SK-N-SH (cell line): ENCODE measurements at regions not wholly inside any gene's neighbourhood (a gene's known extent, or its start where the extent isn't known, plus 50 kb on each side); places are given as distances from the start of the nearest gene placed in this dataset.

Experiments
- CTCF ChIA-PET: fragments of 300-600, 350-600 bp; formaldehyde crosslinking; extraction: SDS; loops from one replicate; lab custom pipeline; 2021; lab: Yijun Ruan, JAX
- POLR2A ChIA-PET: fragments of 350-600 bp; sonication (Branson Sonifier 250); formaldehyde crosslinking; extraction: SDS; loops from one replicate; lab custom pipeline; 2020; ENCODE audit warnings: antibody characterized with exemption, inconsistent platforms; lab: Yijun Ruan, JAX
- DNase-seq: peaks from one replicate; pipeline ENCODE4 v3.0.0; 2012
- H2AFZ ChIP-seq: fragments of 200-600 bp; sonication (generic); 2 replicates; pipeline ENCODE4 v1.8.1; 2016; ENCODE audit warnings: antibody characterized with exemption, mild to moderate bottlenecking, low read depth
- H3F3A ChIP-seq: fragments of 200-600 bp; sonication (generic); replicated peaks from 2 replicates; pipeline ENCODE3; 2016; ENCODE audit warnings: antibody characterized with exemption, mild to moderate bottlenecking; ENCODE audit not compliant: insufficient read depth
- H3K27ac ChIP-seq, 2 experiments: fragments of 200-500 bp in 1 of 2; fragments of 200-600 bp in 1 of 2; sonication (Bioruptor generic) in 1 of 2; sonication (generic), shearing (Covaris generic) in 1 of 2; 2 replicates each; pipeline versions ENCODE4 v1.5.1 to v1.6.1; 2014 to 2016; ENCODE audit warnings: low read depth in 2 of 2, inconsistent platforms in 1 of 2, low read length in 1 of 2, mild to moderate bottlenecking in 1 of 2, mixed read lengths in 1 of 2
- H3K27me3 ChIP-seq: fragments of 200-600 bp; sonication (generic), shearing (Covaris generic); 2 replicates; pipeline ENCODE4 v1.6.1; 2016; ENCODE audit warnings: mixed run types; ENCODE audit not compliant: insufficient read depth
- H3K36me3 ChIP-seq, 2 experiments: fragments of 200-500 bp in 1 of 2; fragments of 200-600 bp in 1 of 2; sonication (Bioruptor generic) in 1 of 2; sonication (generic) in 1 of 2; replicated peaks in 1 of 2; 2 replicates each; pipeline versions ENCODE3 to v1.5.1; 2014 to 2016; ENCODE audit warnings: low read length in 1 of 2, mild to moderate bottlenecking in 1 of 2; ENCODE audit not compliant: insufficient read depth in 2 of 2, control insufficient read depth in 1 of 2
- H3K4me1 ChIP-seq, 2 experiments: fragments of 200-500 bp in 1 of 2; fragments of 200-600 bp in 1 of 2; sonication (Bioruptor generic) in 1 of 2; sonication (generic), shearing (Covaris generic) in 1 of 2; 2 replicates each; pipeline versions ENCODE4 v1.5.1 to v1.6.1; 2014 to 2016; ENCODE audit warnings: low read depth in 1 of 2, low read length in 1 of 2, mixed run types in 1 of 2; ENCODE audit not compliant: insufficient read depth in 2 of 2, control insufficient read depth in 1 of 2
- H3K4me2 ChIP-seq: fragments of 200-600 bp; sonication (generic), shearing (Covaris generic); 2 replicates; pipeline ENCODE4 v1.6.1; 2017; ENCODE audit warnings: mixed run types
- H3K4me3 ChIP-seq, 2 experiments: fragments of 200-500 bp in 1 of 2; fragments of 200-600 bp in 1 of 2; sonication (Bioruptor generic) in 1 of 2; sonication (generic), shearing (Covaris generic) in 1 of 2; 2 replicates each; pipeline versions ENCODE4 v1.5.1 to v1.8.1; 2014 to 2016; ENCODE audit warnings: low read depth in 2 of 2, inconsistent platforms in 1 of 2, low read length in 1 of 2, mild to moderate bottlenecking in 1 of 2, mixed read lengths in 1 of 2, moderate library complexity in 1 of 2
- H3K79me2 ChIP-seq: fragments of 200-600 bp; sonication (generic); 2 replicates; pipeline ENCODE4 v1.8.1; 2017; ENCODE audit warnings: mild to moderate bottlenecking; ENCODE audit not compliant: insufficient read depth
- H3K9ac ChIP-seq: fragments of 200-600 bp; sonication (generic); 2 replicates; pipeline ENCODE4 v1.6.1; 2017; ENCODE audit warnings: mixed run types
- H3K9me2 ChIP-seq: fragments of 200-600 bp; sonication (generic); 2 replicates; pipeline ENCODE4 v1.6.1; 2017; ENCODE audit warnings: mixed run types
- H3K9me3 ChIP-seq: fragments of 200-600 bp; sonication (generic); 2 replicates; pipeline ENCODE4 v1.6.1; 2017; ENCODE audit warnings: mixed run types, mild to moderate bottlenecking, moderate library complexity
- H4K20me1 ChIP-seq: fragments of 200-600 bp; sonication (generic); 2 replicates; pipeline ENCODE4 v1.6.1; 2017; ENCODE audit warnings: mild to moderate bottlenecking, mixed run types; ENCODE audit not compliant: insufficient read depth
- EP300 ChIP-seq, 2 experiments: IDR thresholded peaks; 2 replicates each; pipeline versions ENCODE4 v1.4.0 to v1.6.1; 2012; ENCODE audit warnings: borderline replicate concordance in 1 of 2, low read depth in 1 of 2, low read length in 1 of 2
- EZH2phosphoT487 ChIP-seq: fragments of 200-600 bp; sonication (generic); IDR thresholded peaks from 2 replicates; pipeline ENCODE4 v1.6.1; 2017; ENCODE audit warnings: low read depth, mixed run types, mild to moderate bottlenecking, antibody characterized with exemption, moderate library complexity, borderline replicate concordance
- JUND ChIP-seq: IDR thresholded peaks from 2 replicates; pipeline ENCODE4 v1.4.0; 2012
- NRF1 ChIP-seq: IDR thresholded peaks from 2 replicates; pipeline ENCODE4 v1.6.1; 2012; ENCODE audit warnings: low read depth, mild to moderate bottlenecking, low read length
- PBX3 ChIP-seq: IDR thresholded peaks from 2 replicates; pipeline ENCODE4; 2012
- RCOR1 ChIP-seq: fragments of 150-350 bp; IDR thresholded peaks from 2 replicates; pipeline ENCODE4 v1.6.1; 2017; ENCODE audit warnings: antibody characterized with exemption, low read length
- RFX5 ChIP-seq: IDR thresholded peaks from 2 replicates; pipeline ENCODE4 v1.6.1; 2012; ENCODE audit warnings: mild to moderate bottlenecking, improper control_type of control experiment, low read length
- RXRA ChIP-seq: IDR thresholded peaks from 2 replicates; pipeline ENCODE4 v1.4.0; 2012; ENCODE audit warnings: low read depth, mild to moderate bottlenecking, borderline replicate concordance
- TAF1 ChIP-seq: IDR thresholded peaks from 2 replicates; pipeline ENCODE4 v1.6.1; 2012; ENCODE audit warnings: low read depth, mild to moderate bottlenecking, low read length, moderate library complexity, borderline replicate concordance
- TCF12 ChIP-seq: IDR thresholded peaks from 2 replicates; pipeline ENCODE4 v1.4.0; 2012
- USF1 ChIP-seq: IDR thresholded peaks from 2 replicates; pipeline ENCODE4 v1.4.0; 2012; ENCODE audit warnings: low read depth, borderline replicate concordance
- ZBTB33 ChIP-seq: IDR thresholded peaks from 2 replicates; pipeline ENCODE4 v1.4.0; 2012; ENCODE audit warnings: low read depth, borderline replicate concordance
- WGBS: methylation state at CpG from one replicate; pipeline ENCODE4 v1.1.6; 2017; ENCODE audit warnings: low lambda C conversion rate; 5-methylcytosine and 5-hydroxymethylcytosine counted together
- TF ChIP-seq, protein P1 (sequence below): fragments of 200-600 bp; sonication (generic); IDR thresholded peaks from 2 replicates; pipeline ENCODE4 v1.6.1; 2017; ENCODE audit warnings: antibody characterized with exemption, mild to moderate bottlenecking, moderate library complexity
- TF ChIP-seq, protein P2 (sequence below): IDR thresholded peaks from 2 replicates; pipeline ENCODE4 v1.4.0; 2012; ENCODE audit warnings: low read depth
- TF ChIP-seq, protein P3 (sequence below): IDR thresholded peaks from 2 replicates; pipeline ENCODE4 v1.6.1; 2012; ENCODE audit warnings: mild to moderate bottlenecking, low read depth, low read length, moderate library complexity

DNA sequence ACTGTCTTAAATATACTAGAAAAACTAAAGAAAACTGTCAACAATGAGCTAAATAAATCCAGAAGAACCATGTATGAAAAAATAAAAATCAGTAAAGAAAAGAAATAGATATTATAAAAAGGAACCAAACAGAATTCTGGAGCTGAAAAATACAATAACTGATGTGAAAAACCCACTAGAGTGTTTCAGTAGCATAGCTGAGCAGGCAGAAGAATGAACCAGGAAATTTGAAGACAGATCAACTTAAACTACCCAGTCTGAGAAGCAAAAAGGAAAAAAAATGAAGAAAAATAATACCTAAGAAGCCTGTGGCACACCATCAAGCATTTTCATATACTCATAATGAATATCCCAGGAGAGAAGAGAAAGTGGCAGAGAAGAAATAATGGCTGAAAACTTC lies 240.1 kb upstream of the RXFP2 start:
- H3K27ac ChIP-seq: no peak overlapping the region
- H3F3A ChIP-seq: no peaks in the 10 kb centered on the region
- H3K79me2 ChIP-seq: no peaks in the 10 kb centered on the region
- H3K4me1 ChIP-seq: no peaks in the 10 kb centered on the region
- H3K9ac ChIP-seq: no peak overlapping the region
- no peaks in the 10 kb centered on the region for H3K36me3 ChIP-seq
- ChIA-PET POLR2A (no interaction called here), CTCF (interaction anchor here (0.6 to 1.0 kb wide), 2 partner anchors 10 to 242 kb away, joined by 3 read pairs; no protein-coding TSS in a partner anchor)
- TF ChIP-seq USF1: no peak
- no peak for TF ChIP-seq TAF1
- TF ChIP-seq RFX5: no peak
- no peak for TF ChIP-seq TCF12
- TF ChIP-seq EZH2phosphoT487: no peak
- TF ChIP-seq, protein P1, sequence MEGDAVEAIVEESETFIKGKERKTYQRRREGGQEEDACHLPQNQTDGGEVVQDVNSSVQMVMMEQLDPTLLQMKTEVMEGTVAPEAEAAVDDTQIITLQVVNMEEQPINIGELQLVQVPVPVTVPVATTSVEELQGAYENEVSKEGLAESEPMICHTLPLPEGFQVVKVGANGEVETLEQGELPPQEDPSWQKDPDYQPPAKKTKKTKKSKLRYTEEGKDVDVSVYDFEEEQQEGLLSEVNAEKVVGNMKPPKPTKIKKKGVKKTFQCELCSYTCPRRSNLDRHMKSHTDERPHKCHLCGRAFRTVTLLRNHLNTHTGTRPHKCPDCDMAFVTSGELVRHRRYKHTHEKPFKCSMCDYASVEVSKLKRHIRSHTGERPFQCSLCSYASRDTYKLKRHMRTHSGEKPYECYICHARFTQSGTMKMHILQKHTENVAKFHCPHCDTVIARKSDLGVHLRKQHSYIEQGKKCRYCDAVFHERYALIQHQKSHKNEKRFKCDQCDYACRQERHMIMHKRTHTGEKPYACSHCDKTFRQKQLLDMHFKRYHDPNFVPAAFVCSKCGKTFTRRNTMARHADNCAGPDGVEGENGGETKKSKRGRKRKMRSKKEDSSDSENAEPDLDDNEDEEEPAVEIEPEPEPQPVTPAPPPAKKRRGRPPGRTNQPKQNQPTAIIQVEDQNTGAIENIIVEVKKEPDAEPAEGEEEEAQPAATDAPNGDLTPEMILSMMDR: no peak
- TF ChIP-seq ZBTB33: no peak
- TF ChIP-seq RXRA: no peak
- TF ChIP-seq JUND: no peak
- no peak for TF ChIP-seq PBX3
- no peaks in the 10 kb centered on the region for H3K9me3 ChIP-seq
- H2AFZ ChIP-seq: no peak overlapping the region
- H3K4me2 ChIP-seq: no peak overlapping the region
- no peak for DNase-seq
- no peaks in the 10 kb centered on the region for H4K20me1 ChIP-seq
- no peaks in the 10 kb centered on the region for H3K27me3 ChIP-seq
- no peaks in the 10 kb centered on the region for H3K9me2 ChIP-seq
- H3K4me3 ChIP-seq: no peak overlapping the region

GRCh38 chr13:31503626-31504025 lies 235.7 kb upstream of the RXFP2 start:
- H3K9me3 ChIP-seq: no peaks in the 10 kb centered on the region
- POLR2A ChIA-PET: no interaction called here

More at GRCh38 chr13:31503626-31504025, 235.7 kb upstream of the RXFP2 start:
- no peaks in the 10 kb centered on the region for H3K79me2 ChIP-seq
- 23% methylated on average over 3 of the region's 3 CpGs for WGBS
- no peaks in the 10 kb centered on the region for H3F3A ChIP-seq
- no peaks in the 10 kb centered on the region for H3K9me2 ChIP-seq
- TF ChIP-seq PBX3: no peak
- TF ChIP-seq, protein P2, sequence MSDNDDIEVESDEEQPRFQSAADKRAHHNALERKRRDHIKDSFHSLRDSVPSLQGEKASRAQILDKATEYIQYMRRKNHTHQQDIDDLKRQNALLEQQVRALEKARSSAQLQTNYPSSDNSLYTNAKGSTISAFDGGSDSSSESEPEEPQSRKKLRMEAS: no peak
- no peak for TF ChIP-seq EP300 (IDR thresholded peaks at IDR 0.05; ENCODE audit: borderline replicate concordance in 1 of 2, low read depth in 1 of 2, low read length in 1 of 2)
- no peak for TF ChIP-seq NRF1
- no peak for TF ChIP-seq RCOR1
- TF ChIP-seq, protein P3, sequence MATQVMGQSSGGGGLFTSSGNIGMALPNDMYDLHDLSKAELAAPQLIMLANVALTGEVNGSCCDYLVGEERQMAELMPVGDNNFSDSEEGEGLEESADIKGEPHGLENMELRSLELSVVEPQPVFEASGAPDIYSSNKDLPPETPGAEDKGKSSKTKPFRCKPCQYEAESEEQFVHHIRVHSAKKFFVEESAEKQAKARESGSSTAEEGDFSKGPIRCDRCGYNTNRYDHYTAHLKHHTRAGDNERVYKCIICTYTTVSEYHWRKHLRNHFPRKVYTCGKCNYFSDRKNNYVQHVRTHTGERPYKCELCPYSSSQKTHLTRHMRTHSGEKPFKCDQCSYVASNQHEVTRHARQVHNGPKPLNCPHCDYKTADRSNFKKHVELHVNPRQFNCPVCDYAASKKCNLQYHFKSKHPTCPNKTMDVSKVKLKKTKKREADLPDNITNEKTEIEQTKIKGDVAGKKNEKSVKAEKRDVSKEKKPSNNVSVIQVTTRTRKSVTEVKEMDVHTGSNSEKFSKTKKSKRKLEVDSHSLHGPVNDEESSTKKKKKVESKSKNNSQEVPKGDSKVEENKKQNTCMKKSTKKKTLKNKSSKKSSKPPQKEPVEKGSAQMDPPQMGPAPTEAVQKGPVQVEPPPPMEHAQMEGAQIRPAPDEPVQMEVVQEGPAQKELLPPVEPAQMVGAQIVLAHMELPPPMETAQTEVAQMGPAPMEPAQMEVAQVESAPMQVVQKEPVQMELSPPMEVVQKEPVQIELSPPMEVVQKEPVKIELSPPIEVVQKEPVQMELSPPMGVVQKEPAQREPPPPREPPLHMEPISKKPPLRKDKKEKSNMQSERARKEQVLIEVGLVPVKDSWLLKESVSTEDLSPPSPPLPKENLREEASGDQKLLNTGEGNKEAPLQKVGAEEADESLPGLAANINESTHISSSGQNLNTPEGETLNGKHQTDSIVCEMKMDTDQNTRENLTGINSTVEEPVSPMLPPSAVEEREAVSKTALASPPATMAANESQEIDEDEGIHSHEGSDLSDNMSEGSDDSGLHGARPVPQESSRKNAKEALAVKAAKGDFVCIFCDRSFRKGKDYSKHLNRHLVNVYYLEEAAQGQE: no peak
- no peak overlapping the region for H3K27ac ChIP-seq
- CTCF ChIA-PET: interaction anchor here (1.1 kb wide), 1 partner anchor 15 kb away, joined by 4 read pairs; no protein-coding TSS in a partner anchor
- H3K4me3 ChIP-seq: no peak overlapping the region
- no peaks in the 10 kb centered on the region for H3K36me3 ChIP-seq
- H2AFZ ChIP-seq: no peak overlapping the region
- H3K4me1 ChIP-seq: peaks cover 0 to 2% of the 10 kb centered on the region in 2 experiments; a peak in 2 of 4 replicates
- no peaks in the 10 kb centered on the region for H3K27me3 ChIP-seq
- no peak overlapping the region for H3K4me2 ChIP-seq
- H3K9ac ChIP-seq: no peak overlapping the region
- DNase-seq: no peak
- no peaks in the 10 kb centered on the region for H4K20me1 ChIP-seq
